HEK293T (cell line): ENCODE measurements at regions not wholly inside any gene's neighbourhood (a gene's known extent, or its start where the extent isn't known, plus 50 kb on each side); places are given as distances from the start of the nearest gene placed in this dataset.

Experiments used
- ARNT ChIP-seq: fragments of 450-650 bp; IDR thresholded peaks from 2 replicates; pipeline ENCODE4 v1.6.1; 2017; ENCODE audit warnings: mild to moderate bottlenecking
- FOXK2 ChIP-seq: fragments of 450-650 bp; IDR thresholded peaks from 2 replicates; pipeline ENCODE4 v1.6.1; 2016; ENCODE audit warnings: mild to moderate bottlenecking
- FOXM1 ChIP-seq: fragments of 450-650 bp; IDR thresholded peaks from 2 replicates; pipeline ENCODE4 v1.6.1; 2017; ENCODE audit warnings: mild to moderate bottlenecking, borderline replicate concordance
- NFRKB ChIP-seq: fragments of 450-650 bp; IDR thresholded peaks from 2 replicates; pipeline ENCODE4 v1.6.1; 2016; ENCODE audit warnings: mild to moderate bottlenecking, moderate library complexity
- SP1 ChIP-seq: fragments of 450-650 bp; IDR thresholded peaks from 2 replicates; pipeline ENCODE4 v1.6.1; 2017
- TARDBP ChIP-seq: fragments of 450-650 bp; IDR thresholded peaks from 2 replicates; pipeline ENCODE4 v1.6.1; 2016

DNA sequence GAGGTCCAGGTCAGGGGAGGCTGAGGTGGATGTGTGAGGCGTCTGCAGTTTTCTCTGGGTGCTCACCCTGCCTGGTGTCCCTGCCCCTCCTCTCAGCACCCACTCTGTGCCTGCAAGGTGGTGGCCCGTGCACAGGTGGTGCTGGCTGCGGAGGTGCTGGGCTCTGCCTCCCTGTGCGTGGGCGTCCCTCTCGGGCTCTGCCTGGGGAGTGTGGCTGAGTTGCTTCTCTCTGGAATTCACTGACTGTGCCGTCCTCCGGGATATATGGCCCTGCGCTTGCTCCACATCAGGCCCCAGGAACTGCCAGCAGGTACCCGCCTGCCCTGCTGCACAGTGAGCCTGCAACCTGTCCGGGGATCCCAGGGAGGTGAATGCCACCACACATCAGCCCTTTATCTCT lies 379.1 kb downstream of the TMEM121 start:
- TF ChIP-seq SP1 (no peak), ARNT (no peak), TARDBP (no peak), NFRKB (no peak), FOXK2 (no peak), FOXM1 (no peak)
